ENCODE measurements at regions not wholly inside any gene's neighbourhood (a gene's known extent, or its start where the extent isn't known, plus 50 kb on each side); places are given as distances from the start of the nearest gene placed in this dataset.

DNA sequence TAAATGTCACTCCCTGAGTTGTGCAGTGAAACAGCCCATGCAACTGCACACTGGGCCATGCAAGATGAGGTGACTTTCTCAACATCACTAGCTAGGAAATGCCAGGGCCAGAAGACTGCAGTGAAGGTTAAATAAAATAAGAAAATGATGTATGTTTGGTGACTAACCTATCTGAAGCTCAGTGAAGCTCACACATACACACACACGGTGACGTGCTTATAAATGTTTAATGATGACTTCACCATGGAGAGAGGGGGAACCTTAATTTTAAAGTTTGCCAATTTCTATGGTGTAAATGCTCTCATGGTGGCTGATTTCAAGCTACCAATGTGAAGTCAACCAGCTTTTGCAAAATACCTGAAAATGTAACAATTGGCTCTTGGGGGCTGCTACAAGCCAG lies 166.4 kb downstream of the MAF start:
- no peak overlapping the region for H2BK15ac ChIP-seq (ENCODE audit: low read depth, low read length)
- no peak overlapping the region for H3K27ac ChIP-seq (ENCODE audit: insufficient read depth, low read length)
- in situ Hi-C loops (cut with MboI; ENCODE audit: low sequenced_read_pairs) (no loop called here), dilution Hi-C loops (cut with HindIII; ENCODE audit: low sequenced_read_pairs, unreplicated experiment) (no loop called here), intact Hi-C loops (cut with micrococcal nuclease) (no loop called here)
- no peak overlapping the region for H4K91ac ChIP-seq (ENCODE audit: insufficient read depth, low read depth, low read length)
- H3K23ac ChIP-seq (ENCODE audit: low read depth, low read length), result no peak overlapping the region
- no CpG with 5 or more reads among the region's 2 CpGs for WGBS, 2 experiments (ENCODE audit: extremely low coverage in 2 of 2, insufficient read length in 1 of 2)
- BruUV-seq (replicated peaks), result no TSS peak
- no peak overlapping the region for H2BK5ac ChIP-seq (ENCODE audit: low read depth, low read length, poor library complexity, severe bottlenecking)
- H4K8ac ChIP-seq (ENCODE audit: low read depth in 2 of 2, low read length in 2 of 2), result no peak overlapping the region
- no peak overlapping the region for H3K4me2 ChIP-seq (ENCODE audit: low read depth, low read length)
- no peak for ATAC-seq (ENCODE audit: low read depth)
- no peak overlapping the region for H3K4me3 ChIP-seq (ENCODE audit: insufficient read depth, low read depth, low read length)
- no peak for DNase-seq
- no peak overlapping the region for H3K56ac ChIP-seq (ENCODE audit: extremely low read depth, insufficient read depth, low read length)
- H3K9me3 ChIP-seq (ENCODE audit: control insufficient read depth, insufficient read depth, low read length), result peaks cover 33% of the 10 kb centered on the region
- no peaks in the 10 kb centered on the region for H3K36me3 ChIP-seq (ENCODE audit: control insufficient read depth, insufficient read depth, low read length)
- H3K9ac ChIP-seq (ENCODE audit: low read depth, low read length), result no peak overlapping the region
- no peak overlapping the region for H3K18ac ChIP-seq (ENCODE audit: low read depth, low read length)
- H2BK120ac ChIP-seq (ENCODE audit: low read depth, low read length), result no peak overlapping the region
- no peak overlapping the region for H2BK20ac ChIP-seq (ENCODE audit: low read depth, low read length)
- no peaks in the 10 kb centered on the region for H3K27me3 ChIP-seq (ENCODE audit: control insufficient read depth, insufficient read depth, low read length)
- no peak overlapping the region for H2AK9ac ChIP-seq (replicated peaks; ENCODE audit: low read depth, low read length, poor library complexity)
- no peaks in the 10 kb centered on the region for H4K20me1 ChIP-seq (ENCODE audit: insufficient read depth, low read length)
- H3K14ac ChIP-seq (replicated peaks; ENCODE audit: low read depth, low read length), result no peak overlapping the region
- no peaks in the 10 kb centered on the region for H3K9me1 ChIP-seq (ENCODE audit: insufficient read depth, low read length)
- ChIA-PET POLR2A (ENCODE audit: unreplicated experiment) (no interaction called here), CTCF (no interaction called here)
- no peak overlapping the region for H4K5ac ChIP-seq (ENCODE audit: low read depth, low read length)
- no peak overlapping the region for H2AK5ac ChIP-seq (ENCODE audit: low read depth, low read length)
- no peaks in the 10 kb centered on the region for H3K4me1 ChIP-seq (ENCODE audit: control insufficient read depth, insufficient read depth, low read length)
- H2AFZ ChIP-seq (replicated peaks; ENCODE audit: low read length, poor library complexity), result no peak overlapping the region
- TF ChIP-seq RFX5 (IDR thresholded peaks at IDR 0.05; ENCODE audit: low read depth, low read length) (no peak), CTCF (conservative IDR thresholded peaks at IDR 0.05; ENCODE audit: low read depth, low read length) (no peak), NFE2L2 (IDR thresholded peaks at IDR 0.05; ENCODE audit: low read depth, low read length) (no peak), FOS (IDR thresholded peaks at IDR 0.05; ENCODE audit: low read depth, low read length) (no peak), MXI1 (IDR thresholded peaks at IDR 0.05; ENCODE audit: borderline replicate concordance, low read depth, low read length) (no peak), SMC3 (IDR thresholded peaks at IDR 0.05; ENCODE audit: low read depth, low read length) (no peak), RCOR1 (IDR thresholded peaks at IDR 0.05; ENCODE audit: insufficient replicate concordance, low read length) (no peak)
- TF ChIP-seq, protein P1, sequence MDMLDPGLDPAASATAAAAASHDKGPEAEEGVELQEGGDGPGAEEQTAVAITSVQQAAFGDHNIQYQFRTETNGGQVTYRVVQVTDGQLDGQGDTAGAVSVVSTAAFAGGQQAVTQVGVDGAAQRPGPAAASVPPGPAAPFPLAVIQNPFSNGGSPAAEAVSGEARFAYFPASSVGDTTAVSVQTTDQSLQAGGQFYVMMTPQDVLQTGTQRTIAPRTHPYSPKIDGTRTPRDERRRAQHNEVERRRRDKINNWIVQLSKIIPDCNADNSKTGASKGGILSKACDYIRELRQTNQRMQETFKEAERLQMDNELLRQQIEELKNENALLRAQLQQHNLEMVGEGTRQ (IDR thresholded peaks at IDR 0.05; ENCODE audit: low read depth, low read length), result no peak
- no peaks in the 10 kb centered on the region; a peak in 1 of 4 replicates for H3K79me1 ChIP-seq (ENCODE audit: low read depth in 1 of 2, low read length in 2 of 2)
- H3K4ac ChIP-seq (ENCODE audit: low read depth, low read length), result no peak overlapping the region
